Stimulated activated CD4-positive, alpha-beta T cell treated with anti-CD3 and anti-CD28 coated beads, Interleukin-4, amount 100 ng/mL, for 4 hours (primary cell): ENCODE measurements at regions not wholly inside any gene's neighbourhood (a gene's known extent, or its start where the extent isn't known, plus 50 kb on each side); places are given as distances from the start of the nearest gene placed in this dataset.

Experiments used
- DNase-seq, 2 experiments: peaks; one replicate each; pipeline ENCODE4 v3.0.0-alpha.2; 2020

DNA sequence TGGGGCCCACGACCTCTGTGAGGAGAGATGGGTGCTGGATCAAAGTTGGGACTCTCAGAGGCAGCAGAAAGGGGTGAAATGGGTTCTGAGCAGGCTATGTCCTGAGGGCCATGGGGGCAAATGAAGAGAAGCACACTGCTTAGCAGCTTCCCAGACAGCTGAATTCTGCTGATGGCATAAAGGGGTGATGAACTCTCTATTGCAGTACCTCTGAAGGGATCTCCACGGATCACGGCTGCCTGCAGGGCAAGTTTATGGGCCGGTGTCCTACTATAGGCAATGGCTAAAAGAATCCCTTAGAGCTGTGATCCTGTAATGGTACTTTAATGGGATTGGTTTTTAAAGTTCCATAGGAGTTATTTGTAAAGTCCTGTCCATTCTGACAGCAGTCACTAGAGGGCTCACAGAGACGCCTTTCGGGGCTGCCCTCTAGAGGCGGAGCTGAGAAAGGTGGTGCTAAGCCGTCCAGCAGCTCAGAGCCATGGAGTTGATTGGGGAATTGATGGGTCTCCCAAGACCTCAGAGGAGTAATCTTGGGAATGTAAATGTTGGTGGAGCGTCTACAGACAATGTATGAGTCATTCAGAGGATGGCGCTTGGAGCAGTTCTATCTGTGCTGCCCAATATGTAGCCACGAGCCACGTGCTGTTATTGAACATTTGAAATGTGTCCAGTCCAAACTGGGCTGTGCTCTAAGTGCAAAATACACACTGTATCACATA lies 287.3 kb downstream of the COG6 start:
- DNase-seq = peak; percentile 65 to 68

DNA sequence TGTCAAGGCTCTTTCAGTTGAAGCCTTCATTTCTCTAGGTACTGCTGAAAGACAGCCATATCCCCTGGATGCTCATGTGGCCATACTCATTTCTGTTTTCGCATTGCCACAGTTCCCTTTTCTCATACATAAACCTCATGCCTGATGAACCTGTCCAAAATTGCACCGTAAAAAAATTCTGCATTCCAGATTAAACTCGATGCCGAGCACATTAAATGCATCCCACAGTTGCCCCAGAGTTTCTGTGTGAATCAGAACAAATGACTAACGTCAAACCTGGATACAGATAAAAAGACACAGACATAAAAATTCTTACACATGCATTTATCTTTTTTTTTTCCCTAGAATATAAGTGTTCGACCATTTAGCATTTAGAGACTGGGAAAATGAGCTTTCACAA lies 288.2 kb downstream of the COG6 start:
- no peak for DNase-seq

DNA sequence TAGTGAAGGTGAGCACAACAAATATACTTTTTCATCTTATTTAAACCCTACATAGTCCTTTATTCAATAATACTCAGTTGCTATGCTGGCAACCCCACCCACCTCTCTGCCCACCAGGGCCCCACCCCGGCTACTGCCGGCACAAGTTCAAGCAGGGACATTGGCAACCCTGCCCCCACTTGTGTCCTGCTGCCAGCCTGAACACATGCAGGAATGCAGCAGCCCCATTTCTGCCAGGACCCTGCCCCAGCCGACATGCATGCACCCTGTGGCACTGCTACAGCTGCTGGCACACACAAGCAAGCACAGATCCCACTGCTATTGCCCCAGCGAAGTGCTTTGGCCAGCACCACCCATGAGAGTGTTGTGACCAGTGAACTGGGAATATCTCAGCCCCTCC lies 289.8 kb downstream of the COG6 start:
- DNase-seq = no peak

DNA sequence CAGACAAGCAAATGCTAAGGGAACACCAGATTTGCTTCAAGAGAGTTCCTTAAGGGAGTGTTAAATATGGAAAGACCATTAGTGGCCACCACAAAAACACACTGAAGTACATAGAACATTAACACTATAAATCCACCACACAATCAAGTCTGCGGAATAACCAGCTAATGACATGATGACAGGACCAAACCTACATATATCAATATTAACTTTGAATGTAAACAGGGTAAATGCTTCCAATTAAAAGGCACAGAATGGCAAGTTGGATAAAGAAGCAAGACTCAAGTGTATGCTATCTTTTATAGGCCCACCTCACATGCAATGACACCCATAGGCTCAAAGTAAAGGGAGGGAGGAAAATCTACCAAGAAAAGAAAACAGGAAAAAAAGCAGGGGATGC lies 291.3 kb downstream of the COG6 start:
- DNase-seq = no peak

DNA sequence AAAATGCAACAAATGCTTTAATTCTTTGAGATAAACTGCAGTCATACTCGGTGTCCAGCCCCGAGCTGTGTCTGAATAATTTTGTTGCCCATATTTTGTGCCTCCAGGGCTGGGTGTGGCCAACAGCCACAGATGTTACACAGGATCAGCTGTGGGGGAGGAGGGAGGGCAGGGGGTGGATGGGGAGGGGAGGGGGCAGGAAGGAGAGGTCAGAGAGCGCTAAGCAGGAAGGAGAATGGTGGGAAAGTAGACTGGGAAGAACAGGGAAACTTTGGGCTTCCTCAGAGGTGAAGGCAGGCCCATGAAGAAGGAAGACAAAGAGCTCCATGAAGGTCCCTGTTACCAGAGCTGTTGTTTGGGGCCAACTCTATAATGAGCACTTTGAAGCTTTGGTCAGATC lies 295.8 kb downstream of the COG6 start:
- no peak for DNase-seq

DNA sequence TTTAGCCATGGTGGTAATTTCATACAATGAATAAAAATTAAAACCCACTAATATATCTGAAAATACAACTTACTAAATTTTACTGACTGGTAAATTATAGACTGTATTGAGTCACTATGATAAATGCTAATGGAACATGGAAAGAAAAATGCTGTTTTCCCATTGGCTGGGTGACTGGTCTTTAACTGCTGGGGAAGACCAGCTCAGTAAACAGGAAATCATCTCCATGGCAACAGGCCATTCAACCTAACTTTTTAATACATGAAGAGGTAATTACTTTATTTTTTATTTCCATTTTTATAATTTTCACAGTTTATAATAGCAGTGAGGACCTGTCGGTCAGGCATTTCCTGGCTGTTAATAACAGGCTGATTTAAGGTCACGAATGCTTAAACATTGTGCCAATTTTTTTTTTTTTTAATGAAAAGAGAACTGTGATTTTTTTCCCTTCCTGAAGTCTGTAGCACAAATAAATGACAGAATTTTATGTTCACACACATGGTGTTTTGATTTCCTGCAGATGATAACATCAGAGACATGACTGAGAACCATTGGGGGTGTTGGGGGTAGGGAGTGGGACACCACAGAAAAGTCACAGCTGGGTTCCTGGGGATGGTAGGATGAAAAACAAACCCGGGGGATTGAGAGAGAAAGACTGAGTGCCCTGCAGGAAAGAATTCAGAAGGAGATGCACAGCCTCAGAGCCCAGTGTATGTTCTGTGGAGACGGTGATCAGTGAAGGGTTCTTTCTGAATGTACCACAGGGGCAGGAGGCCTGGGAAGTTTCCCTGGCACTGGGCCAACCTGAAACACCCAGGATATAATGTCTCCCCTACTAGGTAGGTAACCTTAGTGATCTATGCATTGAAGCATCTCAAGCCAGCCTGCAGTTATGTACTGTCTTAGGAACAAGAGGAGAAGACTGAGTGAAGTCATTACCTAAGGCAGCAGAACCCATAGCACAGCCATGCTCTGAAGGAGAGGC lies 297.1 kb downstream of the COG6 start:
- no peak for DNase-seq

DNA sequence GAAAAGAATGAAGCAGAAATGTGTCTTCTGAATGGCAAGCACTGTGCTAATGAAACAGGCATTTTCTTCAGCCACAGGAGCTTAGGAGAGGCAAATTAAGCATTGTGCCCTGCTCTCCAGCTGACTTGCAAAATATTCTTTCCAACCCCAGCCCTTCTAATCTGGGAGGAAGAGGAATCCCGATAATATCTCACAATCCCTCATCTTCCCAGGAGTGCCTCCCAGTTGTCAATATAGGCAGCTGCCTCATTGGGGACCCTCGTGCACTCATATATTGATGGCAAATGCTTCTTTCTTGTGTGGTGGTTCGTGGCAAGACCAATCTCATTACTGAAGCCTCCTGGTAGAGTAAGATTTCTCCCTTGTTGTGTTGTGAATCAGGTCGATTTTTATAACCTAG lies 299.0 kb downstream of the COG6 start:
- no peak for DNase-seq

DNA sequence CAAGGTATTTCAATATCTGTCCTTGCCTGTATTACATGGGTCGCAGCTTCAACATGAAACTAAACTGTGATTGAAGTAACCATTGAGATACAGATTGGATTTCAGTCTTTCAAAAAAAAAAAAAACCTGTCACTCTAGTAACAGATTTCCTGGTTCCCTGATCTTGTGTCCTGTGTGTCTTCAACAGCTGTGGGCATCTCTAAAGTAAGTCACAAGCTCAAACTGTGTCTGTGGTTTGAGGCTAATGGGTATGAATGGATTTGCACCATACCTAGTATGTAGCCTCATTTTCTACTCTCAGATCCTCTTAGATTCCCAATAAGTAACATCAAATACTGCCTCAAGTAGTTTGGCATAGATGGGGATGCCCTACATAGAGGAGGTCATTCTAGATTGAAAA lies 300.1 kb downstream of the COG6 start:
- DNase-seq = no peak

DNA sequence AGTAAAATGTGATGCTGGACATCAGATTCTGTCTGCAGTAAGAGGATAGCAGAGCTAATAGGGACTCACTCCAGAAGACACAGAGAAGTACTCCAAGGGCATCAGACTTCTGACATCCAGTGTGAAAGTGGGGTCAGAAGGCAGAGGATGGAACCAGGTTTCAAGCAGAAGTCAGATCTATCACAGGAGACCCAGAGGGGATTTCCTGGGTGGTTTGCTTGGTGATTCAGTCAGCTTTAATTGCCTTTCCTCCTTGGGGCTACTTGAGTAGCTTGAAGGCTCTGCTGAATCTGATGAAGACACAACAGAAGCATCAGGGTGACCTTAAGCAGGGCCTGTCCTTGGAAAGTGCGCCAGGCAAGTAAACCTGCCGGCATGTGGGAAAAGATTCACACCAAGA lies 300.6 kb downstream of the COG6 start:
- peak in 1 of 2 experiments; percentile 45 for DNase-seq

DNA sequence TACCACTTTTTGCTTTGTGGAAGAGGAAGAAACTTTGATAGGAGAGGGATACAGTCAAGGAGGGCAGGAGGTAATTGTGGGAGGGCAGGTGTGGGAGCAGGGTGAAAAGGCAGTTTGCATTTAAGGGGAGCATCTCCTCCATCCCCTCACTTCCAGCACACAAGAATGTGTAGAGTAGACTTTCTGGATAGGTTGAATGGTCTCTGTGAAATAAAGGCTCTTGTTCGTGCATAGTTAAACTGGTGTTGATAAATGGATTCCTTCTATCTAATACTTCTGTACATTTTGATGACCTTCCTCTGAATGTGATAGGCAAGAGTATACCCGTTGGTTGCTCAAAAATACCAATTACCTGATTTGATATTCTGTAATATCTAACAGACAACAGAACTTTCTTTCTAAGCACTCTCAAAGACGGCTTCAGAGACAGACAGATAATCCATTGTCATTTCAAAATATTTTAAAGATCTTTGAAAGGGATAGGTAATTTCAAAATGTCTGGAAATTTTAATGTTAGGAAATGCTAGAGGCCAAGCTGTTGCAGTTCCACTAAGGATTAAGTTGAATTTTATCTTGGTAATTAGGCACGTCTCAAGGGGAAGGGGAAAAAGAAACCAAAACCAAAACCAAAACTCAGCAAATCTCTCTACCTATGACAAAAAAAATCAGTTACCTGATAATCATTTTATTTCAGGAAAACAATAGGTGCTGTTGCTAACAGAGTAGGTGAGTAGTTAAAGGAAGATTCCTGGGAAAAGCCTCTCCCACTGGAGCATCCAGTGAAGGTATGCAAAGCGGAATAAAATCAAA lies 302.6 kb downstream of the COG6 start:
- no peak for DNase-seq

DNA sequence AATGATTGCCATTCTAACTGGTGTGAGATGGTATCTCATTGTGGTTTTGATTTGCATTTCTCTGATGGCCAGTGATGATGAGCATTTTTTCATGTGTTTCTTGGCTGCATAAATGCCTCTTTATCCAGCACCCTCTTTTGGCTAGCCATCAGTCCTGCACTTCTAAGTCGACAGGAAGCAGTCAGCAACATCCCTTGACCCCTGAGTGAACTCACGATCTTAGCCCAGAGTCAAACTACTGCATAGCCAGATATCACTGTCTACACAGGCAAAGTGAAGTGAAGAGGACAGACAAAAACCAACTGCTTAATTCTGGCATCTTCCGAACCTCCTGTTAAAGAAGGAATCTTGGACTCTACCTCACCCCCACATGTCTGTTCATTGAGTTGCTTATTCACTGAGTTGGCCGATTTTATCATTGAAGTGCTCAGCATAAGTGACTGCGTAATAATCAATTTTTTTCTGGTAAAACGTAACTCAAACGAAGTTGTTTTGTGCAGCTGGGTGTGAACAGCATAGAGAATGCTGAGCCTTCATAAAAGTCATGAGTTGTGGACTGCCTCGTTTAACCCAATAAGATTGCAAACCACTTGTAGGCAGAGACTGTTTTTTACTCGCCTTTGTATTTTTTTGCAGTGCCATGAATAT lies 304.2 kb downstream of the COG6 start:
- DNase-seq = no peak

DNA sequence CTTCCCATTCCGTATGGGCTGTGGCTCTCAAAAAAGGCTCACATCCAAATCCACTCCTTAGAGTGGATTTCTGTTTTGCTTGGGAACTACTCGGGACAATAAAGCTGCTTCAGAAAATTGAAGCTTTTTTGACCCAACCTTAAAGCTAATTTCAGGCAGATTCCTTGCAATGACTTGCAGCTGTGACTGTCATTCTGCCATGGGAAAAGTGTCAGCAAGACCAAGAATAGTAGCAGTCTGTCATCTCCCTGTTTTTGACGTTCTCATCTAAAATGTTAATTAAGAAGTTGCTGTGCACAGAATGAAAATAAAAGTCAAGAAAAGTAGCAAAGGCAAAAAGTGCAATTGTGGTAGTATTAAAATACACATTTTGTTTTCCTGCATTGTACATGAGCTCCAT lies 304.7 kb downstream of the COG6 start:
- DNase-seq = no peak

DNA sequence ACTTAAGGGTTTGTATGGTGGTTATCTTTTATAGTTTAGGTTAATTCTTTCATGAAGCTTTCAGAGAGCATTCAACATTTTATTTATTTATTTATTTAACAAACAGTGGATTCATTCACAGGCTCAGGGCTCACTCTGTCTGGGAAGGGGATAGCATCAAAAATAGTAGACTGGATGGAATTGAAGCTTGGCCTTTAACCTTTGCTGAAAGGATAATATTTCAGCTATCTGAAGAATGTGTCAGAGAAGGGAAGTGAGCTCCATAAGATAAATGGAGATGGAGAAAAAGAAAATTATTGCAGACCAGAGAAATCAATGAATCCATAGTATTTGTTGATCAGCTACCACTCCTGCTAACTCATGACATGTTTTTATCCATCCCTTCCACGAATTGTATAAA lies 305.6 kb downstream of the COG6 start:
- no peak for DNase-seq

DNA sequence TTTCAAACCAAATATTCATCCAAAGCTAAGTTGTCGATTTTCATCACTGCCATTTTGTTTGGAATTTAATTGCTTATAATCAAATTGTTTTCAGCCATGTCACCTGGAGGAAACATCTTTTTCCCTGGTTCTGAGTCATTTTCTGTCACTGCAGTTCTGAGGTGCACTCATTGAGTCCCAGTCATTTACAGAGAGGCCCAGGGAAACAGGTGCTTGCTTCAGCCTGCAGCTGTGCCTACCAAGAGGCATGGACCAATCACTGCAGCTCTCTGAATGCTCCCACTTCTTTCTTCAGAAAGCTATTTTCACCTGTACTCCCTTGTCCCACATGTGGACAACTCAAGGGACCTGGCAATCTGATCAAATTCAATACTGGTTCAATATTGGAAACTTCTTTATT lies 308.1 kb downstream of the COG6 start:
- no peak for DNase-seq

DNA sequence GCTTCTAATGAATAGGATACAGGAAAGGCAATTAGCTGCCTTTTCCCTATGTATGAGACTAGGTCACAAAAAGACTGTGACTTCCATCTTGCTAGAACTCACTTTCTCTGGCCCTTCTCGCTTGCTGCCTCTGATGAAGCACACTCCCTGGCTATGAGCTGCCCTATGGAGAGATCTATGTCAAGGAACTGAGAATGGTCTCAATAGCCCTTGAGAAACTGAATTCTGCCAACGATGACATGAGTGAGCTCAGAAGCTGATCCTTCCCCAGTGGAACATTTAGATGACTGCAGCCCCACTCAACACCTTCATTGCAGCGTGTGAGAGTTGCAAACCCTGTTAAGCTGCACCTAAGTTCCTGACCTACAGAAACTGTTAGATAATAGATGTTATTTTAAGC lies 309.8 kb downstream of the COG6 start:
- DNase-seq = no peak

DNA sequence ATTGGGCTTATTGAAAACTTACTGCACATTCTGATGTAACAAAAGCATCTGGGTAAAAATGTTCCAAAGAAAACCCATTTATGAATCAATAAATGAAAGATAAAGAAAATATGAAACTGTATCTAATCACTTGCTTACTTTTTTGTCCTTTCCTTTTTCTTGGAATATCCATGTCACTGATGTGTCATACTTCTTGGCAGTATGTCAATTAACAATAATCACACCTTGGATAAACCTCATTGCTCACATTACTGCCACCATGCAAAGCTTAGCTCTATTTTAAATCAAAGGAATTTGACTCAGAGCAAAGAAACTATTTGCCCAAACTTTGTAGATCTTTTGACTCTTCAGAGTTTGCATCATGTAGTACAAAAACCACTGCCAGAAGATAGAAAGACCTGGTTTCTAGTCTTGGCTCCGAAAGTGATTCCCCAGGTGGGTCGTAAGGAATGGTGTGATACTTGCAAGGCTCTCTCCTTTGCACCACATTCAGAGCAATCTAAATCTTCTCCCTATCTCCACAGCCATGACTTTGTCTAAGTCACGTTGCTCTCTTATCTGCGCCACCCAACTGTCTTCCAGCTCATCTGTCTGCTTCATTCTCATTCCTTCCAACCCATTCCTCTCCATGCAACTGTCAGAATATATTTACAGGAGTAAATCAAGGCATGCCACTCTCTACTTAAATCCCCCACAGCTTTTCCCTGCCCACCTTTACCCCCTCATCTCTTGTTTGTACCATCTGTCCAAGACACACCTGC lies 311.9 kb downstream of the COG6 start:
- DNase-seq = no peak

DNA sequence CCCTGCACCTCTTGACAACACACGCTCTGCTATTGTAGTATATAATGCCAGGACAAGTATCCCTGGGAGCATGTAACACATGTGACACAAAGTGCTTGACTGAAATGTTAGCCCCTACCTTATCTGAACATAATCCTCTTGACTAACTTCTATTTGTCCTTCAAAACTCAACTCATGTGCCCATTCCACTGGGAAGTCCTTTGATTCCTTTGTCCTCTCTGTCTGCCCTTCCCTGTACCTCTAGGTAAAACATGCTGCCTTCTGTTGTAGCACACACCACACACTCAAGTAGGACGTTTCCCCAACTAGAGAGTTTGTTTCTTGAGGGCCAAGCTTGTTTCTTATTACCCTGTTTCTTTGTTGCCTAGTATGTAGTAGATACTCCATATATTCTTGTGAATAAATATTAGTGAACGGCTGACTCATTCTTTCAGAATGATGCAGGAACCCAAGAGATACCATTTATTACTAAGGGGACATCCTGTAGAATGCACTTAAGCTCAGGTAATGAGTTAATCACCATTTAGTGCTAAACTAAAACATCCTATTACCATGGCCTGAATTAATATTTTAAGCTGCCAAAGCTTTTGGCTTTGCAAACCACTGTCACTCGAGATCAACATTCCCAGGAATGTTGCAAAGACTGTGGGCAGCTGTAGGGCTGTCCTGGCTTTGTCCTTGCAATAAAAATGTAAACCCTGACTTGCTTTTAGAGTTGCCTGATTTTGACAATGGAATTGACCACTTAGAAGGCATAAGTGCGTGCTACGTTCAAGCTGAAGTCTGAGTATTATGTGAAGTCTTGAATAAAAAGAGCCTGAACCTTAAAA lies 313.4 kb downstream of the COG6 start:
- no peak for DNase-seq

DNA sequence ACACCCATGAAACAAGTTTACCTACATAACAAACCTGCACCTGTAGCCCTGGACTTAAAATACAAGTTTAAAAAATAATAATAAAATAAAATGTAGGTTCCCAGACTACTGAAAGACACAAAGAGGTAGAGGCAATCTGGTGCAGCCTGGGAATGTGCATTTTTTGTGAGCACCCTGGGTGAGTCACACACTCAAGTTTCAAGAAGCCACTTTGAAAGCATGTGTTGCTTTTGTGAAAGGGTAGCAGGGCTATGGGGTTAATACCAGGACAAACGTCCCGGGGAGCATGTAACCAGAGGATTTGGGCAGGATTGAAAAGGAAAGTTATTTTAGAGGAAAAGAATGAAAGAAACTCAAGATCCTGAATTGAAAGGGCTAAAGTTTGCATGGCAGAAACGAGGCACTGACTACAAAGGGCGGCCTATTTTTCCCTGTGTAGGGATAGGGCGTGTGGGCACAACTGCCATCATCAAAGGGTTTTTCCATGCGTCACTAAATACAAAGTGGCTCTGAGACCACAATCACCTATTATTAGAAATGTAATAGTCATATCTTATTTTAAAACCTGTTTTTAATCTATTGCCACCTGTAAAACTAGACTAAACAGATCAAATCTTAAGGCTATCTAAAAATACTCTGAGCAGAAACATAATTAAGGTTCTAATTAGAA lies 314.9 kb downstream of the COG6 start:
- no peak for DNase-seq

DNA sequence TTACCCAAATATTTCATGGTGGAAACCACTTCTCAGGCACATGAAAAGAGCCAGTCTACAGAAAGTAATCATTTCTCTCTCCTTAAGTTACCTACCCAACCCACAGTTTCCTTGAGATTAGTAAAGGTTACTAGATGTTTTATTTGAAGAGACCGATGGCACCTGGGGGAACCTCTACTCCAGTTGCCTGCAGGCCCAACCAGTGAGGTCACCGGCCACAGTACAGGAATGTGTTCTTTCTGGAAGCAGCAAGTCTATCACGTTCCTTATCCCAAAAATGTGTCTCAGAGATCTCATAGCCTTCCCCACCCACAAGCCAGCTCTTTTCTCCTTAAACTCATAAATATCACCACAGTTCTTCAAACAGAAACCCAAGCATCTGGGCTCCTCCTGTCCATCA lies 316.1 kb downstream of the COG6 start:
- DNase-seq = no peak

DNA sequence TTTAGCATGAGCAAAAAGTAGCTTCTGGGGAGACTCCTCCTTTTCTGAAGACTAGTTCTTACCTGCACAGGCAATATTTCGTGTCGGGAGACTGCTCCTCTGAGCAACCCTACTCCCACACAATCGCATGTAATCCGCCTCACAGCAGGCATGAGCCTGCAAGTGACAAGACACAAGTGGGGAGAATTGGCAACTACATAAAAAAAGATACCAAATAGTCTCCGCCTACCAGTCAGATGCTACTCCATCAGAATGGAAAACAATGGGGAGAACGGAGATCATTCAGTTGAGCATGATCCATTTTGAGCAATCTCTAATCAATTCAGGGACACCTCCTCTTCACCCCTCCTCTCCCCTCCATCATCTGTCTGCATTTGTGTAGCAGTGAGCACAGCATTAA lies 321.0 kb downstream of the COG6 start:
- no peak for DNase-seq

DNA sequence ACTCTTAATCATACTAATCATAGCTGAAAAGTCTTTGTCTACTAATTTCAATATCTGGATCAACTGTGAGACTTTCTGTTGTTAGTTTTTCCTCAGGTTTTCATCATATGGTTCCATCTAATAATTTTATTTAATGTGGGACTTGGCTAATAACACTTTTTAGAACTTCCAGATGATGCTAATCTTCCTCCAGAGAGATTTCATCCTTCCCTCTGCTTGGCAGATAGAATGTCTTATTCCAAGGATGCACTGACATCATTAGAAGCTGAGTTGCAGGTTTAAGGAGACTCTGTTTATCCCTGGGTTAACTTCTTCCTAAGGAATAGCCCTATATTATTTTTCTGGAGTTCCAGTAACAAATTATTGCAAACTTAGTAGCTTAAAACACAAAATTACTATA lies 325.6 kb downstream of the COG6 start:
- DNase-seq = no peak
